HG02973 (cell line): ENCODE measurements at regions not wholly inside any gene's neighbourhood (a gene's known extent, or its start where the extent isn't known, plus 50 kb on each side); places are given as distances from the start of the nearest gene placed in this dataset.

Source experiments
- ATAC-seq: cut with Tn5 transposase; IDR thresholded peaks from one replicate; pipeline ENCODE4 v1.9.1; 2021; ENCODE audit warnings: moderate library complexity; ENCODE audit not compliant: unreplicated experiment

DNA sequence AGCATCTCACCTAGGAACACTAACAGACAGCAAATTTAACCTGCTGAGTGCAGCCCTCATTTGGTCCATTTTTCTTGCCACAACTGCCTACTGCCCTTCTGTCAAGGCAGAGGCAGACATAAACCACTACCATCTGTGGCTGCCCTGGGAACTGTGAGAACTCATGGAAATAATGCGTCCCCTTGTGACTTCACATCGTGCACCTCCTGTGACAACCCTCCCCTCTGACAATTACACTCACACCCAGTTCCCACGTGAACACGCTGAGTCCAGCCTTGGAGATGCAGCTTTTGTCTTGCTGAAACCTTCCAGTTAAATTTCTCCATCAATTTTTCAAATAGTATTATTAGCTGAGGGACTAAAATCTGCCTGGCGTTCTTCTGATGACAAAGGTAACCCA is 193.1 kb upstream of the KLF14 start:
- ATAC-seq = no peak

DNA sequence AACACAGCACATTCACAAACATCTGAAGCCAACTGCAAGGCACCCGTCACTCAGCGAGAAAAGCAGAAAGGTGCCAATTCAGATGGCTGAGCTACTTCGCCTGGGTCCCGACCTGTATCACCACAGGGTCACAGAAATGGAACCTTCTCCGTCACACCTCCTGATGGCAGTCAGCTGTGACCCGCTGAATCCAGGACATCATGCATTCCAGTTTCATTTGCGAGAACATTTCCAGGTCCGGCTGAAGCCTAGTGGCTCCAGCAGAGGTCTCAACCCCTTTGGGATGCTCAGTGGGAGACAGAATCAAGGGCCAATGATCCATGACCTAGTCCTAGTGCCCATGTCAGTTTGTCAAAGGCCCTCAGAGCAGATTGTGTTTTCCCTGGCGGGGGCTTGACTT is 193.6 kb upstream of the KLF14 start:
- ATAC-seq = no peak

DNA sequence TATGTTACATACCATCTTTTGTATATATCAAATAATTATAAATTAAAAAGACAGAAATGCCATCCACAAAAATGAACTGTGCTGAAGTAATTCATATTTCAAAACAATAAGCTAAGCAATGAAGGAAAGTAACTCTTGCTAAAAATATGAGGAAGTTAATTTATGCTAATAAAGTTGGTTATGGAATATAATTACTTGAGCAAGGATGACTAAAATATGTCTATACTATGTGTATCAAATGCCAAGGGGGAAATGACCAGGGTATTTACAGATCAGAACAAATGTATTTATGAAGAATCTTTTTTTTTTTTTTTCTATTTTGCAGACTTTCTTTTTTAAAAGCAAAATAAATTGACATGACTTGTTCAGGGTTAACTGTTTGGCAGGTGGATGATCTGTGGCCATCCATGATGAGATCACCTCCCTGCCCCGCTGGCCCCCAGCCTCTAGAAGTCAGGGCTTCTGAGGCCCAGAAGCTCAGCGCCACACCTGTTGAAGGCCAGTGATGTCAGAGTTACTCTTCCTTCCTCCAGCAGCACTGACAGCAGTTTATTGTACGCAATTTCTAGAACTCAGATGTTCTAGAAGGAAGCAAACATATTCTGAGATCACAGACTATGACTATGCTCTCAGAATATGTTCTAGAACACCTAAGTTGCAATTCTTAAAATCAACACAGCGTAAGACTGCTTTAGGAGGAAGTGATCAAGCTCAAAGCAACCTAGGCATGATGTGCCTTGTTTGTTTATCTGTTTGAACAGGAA is 196.1 kb upstream of the KLF14 start:
- no peak for ATAC-seq

DNA sequence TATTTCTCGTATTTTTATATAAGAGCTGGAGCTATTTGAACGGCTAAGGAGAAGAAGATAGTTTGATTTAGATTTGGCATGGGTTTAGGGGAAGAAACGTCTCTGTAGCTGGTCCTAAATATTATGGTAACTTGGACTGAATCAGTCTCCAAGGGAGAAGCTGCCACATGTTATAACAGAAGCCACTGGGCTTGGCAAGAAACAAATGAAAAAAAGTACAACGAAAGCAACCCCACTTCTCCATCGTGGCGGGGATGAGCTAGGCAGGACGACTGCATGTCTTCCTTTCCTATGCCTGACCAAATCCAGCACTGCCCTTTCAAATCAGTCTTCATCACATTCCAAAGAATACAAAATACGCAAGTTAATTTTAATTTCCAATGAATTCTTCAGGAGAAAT is 196.7 kb upstream of the KLF14 start:
- no peak for ATAC-seq

DNA sequence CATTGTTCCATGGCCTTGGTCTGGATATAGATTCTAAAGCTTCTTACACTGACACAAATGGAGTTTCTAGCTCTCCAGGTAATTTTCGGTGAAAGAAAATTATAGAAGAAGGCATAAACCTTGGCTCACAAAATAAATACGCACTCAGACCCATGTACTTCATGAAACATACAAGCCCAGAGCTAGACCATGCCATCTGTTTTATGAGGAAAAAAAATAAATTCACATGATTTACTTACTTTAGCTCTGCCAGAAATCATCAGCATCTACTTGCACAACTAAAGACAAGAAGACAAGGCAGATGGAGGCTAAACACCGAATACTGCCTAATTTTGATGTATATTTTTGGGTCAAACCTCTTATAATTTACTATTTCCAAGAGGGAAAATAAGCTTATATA is 197.4 kb upstream of the KLF14 start:
- ATAC-seq = no peak

DNA sequence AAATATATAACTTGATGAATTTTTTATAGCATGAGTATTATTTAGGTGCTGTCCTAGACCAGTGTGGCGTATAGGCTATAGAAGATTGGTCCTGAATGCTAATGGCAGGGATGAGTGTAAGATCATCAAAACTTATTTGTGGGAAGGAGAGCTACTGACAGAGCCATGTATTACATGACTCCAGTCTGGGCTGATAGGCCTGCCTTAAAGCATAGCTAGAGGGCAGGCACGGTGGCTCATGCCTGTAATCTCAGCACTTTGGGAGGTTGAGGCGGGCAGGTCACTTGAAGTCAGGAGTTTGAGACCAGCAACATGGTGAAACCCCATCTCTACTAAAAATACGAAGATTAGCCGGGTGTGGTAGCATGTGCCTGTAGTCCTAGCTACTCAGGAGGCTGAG is 198.1 kb upstream of the KLF14 start:
- no peak for ATAC-seq

DNA sequence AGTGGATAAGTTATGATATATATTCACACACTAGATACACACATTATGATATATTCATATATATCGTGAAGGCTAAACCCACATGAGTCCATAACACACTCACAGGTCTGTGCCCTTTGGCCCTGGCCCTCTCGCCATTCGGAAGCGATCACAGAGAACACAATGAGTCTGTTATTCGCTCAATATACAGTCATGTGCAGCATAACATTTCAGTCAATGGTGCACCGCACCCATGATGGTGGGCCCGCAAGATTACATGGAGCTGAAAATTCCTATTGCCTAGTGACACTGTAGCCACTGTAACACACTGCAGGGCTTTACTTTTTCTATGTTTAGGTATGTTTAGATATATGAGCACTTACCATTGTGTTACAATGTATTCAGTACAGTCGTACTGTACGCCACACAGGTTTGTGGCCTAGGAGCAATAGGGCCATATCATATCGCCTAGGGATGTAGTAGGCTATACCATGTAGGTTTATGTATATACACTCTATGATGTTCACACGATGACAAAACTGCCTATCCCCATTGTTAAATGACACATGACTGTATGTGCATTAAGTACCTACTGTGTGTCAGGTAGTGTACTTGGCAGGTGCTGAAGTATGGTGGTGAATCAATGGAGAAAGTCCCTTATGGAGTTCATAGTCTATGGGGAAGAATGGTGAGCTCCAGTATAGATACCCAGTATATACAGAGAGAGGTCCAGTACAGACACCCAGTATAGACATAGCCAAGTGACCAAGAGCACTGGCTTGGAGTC is 198.8 kb upstream of the KLF14 start:
- ATAC-seq = no peak

DNA sequence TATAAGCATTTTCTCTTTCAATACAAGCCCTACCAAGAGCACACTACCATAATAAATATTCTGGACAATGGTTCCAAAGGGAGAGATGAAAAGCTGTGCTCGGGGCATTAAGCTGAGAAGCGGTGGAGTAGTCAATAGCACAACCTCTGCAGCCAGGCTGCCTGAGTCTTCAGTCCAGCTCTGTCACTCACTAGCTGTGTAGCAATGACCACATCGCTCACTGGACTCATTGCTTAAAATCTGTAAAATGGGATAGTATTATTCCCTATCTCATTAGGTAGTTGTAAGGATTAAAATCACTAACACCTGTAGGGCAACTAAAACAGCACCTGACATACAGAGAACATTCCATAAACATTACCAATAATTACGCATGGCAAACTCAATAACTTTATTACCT is 199.9 kb upstream of the KLF14 start:
- no peak for ATAC-seq

DNA sequence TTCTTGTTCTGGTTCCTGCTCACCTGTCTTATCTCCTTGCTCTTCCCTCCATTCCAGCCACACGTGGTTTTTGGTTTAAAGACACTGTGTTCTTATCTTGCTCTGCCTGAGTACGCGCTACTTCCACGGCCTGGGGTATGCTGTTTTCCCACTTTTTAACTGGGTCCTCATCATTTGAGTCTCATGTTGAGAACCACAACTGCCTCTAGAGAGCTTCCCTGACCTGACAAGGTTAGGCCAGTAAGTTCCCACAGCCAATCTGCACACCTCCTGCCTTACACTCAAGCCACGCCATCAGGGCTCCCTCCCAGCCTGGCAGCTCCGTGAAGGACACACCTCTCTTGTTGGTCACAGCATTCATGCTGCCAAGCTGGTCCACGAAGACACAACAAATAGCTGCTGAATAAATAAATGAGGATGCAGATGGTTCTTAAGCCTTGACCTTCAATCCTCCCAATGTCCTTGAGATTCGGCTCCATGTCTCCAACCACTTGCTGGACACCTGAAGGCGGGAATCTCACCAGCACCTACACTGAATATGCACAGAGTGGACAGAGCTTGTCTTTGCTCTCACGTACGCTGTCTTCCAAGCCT is 201.7 kb upstream of the KLF14 start:
- no peak for ATAC-seq

DNA sequence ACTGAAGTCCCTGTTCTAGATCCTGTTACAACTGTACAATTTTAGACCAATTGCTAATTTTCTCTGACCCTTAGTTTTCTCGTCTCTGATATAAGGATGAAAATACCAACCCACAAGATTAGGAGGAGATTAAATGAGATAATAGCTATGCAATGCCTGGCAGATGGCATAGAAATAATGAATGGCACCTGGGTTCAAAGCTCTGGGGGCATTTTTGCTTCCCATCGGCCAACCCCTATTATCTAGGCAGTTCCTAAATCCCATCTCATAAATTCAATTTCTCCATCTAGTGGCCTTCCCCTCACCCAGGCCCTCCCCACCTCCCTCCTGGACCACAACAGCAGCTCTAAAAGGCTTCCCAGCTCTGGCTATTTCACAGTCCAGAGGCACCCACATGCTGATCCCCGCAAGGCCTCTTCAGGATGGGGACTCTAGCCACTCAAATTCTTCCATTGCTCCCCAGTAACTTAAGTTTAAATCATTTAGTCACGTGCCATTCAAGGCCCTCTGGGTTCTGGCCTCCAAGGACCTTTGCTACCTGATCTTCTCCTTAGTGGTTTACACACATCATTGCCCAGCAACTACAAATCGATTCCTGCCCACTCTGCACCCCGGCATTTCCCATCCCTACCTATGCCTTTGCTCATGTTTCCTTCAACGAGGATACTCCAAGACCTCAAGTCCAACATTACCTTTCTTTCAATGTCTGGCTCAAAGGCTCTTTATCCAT is 202.4 kb upstream of the KLF14 start:
- ATAC-seq = no peak

DNA sequence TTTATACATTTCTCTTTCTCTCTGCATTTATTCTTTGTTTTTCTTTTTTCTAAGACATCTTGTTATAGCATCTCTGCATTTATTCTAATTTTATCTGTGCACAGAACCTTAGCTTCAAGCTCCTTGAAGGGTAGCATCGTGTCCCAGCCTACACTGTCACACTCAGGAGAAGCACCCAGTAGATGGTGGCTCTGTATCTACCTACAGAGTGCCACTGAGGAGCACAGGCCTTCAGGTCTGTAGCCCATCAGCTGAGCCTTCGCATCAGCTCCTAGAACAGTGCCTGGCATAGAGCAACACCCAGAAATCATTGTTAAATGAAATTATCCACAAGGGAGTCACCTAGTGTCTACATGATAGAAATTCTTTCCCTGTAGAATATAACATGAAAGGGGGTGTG is 203.0 kb upstream of the KLF14 start:
- ATAC-seq = no peak

DNA sequence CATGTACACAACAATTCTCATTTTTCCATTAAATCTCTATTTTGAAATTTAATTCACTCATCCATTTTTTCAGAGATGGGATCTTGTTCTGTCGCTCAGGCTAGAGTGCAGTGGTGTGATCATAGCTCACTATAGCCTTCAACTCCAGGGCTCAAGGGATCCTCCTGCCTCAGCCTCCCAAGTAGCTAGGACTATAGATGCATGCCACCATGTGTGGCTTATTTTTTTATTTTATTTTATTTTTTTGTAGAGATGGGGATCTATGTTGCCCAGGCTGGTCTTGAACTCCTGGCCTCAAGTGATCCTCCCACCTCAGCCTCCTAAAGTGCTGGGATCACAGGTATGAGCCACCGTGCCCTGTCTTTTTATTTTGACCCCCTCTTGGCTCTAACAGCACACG is 203.8 kb upstream of the KLF14 start:
- ATAC-seq = no peak

DNA sequence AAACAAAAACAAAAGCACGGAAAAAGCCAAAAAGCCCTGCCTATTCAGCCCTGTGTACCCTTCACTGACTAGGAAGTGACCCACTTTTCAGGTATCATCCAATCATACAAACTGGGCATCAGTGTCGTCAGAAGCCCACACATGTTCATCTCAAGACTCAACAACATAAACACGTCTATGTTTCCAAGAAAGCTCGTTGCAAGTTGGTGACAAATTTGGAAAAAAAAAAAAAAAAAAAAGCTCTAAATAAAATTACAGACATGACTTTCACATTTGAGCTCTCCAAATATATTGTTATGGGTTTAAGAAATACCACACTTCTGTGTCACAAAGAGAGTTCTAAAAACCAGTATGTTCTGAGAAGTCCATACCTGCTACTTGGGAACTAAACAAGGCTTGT is 204.7 kb upstream of the KLF14 start:
- no peak for ATAC-seq

DNA sequence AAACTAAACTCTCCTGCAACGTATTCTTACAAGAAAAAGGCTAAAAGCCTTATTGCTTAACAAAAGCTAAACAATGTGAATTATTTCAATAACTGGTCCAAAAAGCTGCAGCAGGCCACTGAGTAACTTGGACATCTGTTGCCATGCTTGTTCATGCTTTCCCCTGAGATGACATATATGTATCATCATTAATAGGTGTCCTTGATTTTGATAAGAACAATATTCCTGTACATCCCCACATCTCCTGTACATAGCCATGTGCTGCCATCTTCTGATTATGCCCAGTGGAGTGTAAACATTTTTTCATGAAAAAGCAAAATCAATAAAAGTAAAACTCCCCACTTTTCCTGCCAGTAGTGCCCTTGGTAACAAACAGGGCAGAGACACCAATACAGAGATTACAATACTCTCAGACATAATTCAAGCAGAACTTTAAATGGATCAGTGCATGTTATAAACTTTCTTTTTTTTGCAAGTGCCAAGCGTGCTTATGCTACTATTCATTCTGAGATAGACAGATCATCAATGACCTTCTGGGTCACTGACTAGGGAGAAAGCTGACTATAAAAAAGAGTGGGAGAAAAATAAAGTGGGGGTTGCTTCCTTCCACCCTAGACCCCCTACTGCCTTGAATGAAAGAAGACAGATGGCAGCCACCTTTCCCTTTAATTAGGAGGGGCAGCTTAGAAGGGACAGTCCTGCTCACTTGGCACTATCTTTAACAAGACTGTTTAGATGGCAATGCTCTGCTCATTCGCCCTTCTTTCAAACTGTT is 205.5 kb upstream of the KLF14 start:
- ATAC-seq = no peak

DNA sequence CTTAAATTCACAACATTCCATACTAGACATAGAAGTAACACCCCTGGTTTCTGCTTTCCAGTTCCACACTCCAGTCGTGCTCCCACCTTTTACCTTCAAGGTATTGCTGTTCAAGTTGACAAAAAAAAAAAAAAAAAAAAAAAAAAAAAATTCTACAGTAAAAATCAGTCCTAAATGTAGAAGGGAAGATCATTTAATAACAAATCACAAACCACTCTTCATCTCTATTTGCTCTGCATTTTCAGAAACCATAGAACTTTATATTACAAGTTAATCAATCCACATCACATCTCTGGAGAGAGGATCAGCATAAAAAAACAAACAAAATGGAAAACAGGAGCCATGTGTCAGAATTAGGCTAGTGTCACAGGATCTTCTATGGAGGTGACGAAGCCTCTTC is 206.3 kb upstream of the KLF14 start:
- ATAC-seq = no peak

DNA sequence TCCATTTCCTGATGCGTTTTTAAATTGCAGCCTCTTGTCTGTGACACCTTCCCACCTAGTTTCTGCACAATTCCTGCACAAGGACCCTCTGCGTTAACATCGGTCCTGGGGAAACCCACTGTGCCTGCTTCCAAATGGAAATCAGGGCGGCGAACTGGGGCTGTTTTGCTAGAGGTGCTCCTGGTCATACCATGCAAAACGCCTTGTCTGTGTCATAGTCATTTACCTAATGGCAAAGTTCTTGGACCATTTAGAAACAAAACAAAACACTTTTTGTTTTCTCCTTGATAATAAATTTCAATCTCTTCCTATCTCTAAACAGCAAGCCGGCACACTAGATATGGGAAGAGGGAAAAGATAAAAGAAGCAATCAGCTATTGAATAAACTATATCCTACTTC is 206.9 kb upstream of the KLF14 start:
- no peak for ATAC-seq

DNA sequence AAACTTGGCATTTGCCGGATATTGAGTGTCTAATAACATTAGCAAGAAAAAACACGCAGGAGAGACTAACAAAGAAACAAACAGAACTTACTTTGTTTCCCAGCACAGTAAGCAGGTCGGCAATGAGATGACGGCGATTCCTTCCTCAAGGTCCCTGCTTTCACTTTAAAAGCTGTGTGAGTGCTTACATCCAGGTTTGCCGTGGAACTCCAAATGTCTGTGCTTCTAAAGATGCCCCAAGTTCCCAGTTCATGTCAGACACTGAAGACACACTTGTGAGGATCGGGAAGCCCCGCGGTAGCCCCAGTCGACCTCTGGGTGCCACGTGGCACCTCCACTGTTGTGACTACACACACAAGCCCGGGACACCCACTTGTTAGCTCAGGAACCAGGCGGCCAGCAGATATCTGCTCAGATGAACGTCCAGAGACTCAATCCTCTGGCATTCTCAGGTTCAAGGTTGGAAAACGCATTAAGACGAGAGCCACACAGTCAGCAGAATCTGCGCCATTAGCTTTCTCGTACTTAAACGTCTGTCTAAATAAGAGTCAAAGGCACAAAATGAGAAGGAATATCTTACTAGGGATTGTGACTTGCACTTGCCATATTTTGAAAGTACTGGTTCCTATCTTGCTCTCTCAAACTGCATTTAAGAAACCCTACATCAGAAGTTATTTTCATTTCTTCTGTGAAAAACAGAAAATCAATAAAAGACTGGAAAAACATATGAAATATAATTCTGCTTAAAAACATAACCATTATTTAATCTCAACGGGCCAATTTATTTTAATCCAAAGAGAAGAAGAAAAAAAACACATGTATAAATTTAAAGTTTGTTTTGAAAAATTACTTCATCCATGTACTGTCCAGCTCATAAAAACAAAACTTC is 207.6 kb upstream of the KLF14 start:
- no peak for ATAC-seq

DNA sequence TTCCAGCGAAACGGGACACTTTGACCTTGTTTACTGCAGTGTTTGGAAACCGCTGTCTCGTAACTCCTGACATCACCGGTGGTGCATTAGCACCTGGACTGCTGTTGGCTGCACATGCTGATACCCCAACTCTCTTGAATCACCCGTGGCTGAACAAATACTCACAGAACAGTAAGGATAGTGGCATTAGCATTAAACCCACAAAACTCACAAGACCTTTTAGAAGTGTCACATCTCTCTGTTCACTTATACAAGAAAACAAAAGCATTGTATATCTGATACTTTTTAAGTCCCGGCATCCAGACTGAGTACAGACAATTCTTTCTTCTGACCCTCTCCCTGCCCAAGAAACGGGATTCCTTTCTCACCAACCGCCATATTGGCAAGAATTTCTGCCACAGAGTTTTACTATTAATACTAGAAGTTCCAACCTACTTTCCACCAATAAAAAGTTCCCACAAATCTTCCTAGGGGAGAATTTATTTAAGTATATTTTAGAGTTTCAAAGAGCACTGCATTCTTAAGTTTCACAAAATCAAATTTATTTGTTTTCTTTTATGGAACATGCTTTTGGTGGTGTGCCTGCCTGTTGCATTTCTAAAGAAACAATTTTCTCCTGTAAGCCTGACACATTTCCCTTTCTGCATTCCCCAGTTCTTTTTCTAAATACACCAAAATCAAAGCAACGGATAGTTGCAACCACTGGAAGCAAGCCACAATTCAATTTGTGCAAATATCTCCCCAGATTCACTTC is 208.4 kb upstream of the KLF14 start:
- ATAC-seq = no peak

DNA sequence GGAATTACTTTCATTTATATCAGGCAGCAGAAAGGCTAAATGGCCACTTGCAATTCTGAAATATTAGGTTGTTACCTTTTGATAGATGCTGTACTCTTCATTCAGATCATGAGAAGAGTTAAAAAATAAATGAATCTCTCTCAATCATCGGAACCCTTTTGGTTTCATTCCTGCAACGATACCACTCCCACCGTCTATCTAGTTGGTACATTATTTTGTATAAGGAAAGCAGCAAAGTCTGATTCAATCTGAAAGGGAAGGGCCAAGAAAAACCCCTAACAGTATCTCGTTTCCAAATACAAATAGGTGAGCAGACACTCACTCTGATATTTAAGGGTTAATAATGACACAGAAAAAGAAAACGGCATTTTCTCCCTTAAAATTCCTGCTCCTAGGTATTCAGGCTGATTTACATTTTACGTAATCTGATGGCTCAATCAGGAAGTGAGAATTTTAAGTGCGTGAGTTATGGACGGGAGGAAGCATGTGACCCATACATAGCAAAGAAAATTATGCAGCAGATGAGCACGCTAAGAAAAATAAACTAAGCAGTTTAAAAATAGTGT is 209.4 kb upstream of the KLF14 start:
- ATAC-seq = no peak
